ENCODE measurements at regions not wholly inside any gene's neighbourhood (a gene's known extent, or its start where the extent isn't known, plus 50 kb on each side); places are given as distances from the start of the nearest gene placed in this dataset.
A peak's percentile ranks its signal among the peaks of the same experiment; 100 is the strongest.

DNA sequence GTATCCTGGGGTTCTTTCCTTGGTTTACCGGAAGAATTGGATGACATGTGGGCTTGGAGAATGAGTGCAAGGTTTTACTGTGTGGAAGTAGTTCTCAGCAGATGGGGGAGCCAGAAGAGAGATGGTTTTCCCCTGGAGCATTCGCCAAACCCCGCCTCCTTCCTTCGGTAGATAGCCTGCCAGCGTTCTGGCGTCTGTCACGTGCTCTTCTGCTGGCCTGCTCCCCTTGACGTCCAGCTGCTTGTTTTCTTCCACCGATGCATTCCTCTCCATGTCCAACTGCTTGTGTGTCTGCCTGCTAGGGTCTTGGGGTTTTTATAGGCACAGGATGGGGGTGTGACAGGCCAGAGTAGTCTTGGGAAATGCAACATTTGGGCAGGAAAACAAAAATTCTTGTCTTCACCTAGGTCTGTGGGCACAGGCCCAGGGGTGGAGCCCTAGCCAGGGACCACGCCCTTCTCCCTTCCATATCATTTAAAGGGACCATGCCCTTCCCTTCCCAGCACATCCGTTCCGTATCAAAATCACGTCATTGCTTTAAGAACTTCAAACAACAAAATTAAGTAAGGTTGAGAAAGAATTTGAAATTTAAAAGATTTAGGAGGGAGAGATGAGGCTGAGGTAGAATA lies 538.7 kb upstream of the SMIM31 start:
- TF ChIP-seq, protein P1, sequence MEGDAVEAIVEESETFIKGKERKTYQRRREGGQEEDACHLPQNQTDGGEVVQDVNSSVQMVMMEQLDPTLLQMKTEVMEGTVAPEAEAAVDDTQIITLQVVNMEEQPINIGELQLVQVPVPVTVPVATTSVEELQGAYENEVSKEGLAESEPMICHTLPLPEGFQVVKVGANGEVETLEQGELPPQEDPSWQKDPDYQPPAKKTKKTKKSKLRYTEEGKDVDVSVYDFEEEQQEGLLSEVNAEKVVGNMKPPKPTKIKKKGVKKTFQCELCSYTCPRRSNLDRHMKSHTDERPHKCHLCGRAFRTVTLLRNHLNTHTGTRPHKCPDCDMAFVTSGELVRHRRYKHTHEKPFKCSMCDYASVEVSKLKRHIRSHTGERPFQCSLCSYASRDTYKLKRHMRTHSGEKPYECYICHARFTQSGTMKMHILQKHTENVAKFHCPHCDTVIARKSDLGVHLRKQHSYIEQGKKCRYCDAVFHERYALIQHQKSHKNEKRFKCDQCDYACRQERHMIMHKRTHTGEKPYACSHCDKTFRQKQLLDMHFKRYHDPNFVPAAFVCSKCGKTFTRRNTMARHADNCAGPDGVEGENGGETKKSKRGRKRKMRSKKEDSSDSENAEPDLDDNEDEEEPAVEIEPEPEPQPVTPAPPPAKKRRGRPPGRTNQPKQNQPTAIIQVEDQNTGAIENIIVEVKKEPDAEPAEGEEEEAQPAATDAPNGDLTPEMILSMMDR (IDR thresholded peaks at IDR 0.05; ENCODE audit: low read depth, low read length), result no peak
- DNase-seq (ENCODE audit: low read depth, low spot score), result no peak

DNA sequence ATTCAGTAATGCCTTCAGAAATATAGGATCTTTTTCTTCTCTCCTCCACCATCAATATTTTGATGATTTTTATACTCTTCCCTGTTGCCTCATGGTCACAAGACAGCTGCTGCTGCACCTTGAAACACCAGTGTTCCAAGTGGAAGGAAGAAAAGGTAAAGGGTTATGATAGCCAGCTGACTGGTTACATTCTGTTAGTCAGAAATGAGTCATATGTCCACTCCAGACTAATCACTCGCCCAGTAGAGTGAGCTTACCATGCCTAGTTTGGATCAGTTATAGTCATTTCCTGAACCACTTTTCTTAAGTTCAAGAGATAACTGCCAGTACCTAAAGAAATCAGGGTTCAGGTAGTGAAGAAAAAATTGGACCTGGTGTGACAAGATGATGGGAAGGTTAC lies 532.3 kb upstream of the SMIM31 start:
- peak; percentile 28 for DNase-seq (ENCODE audit: low read depth, low spot score)
- in situ Hi-C loops (cut with HindIII; ENCODE audit: low sequenced_read_pairs), result no loop called here
- H3K4me3 ChIP-seq (ENCODE audit: low read depth, low read length), result no peak overlapping the region
- TF ChIP-seq, protein P1 (IDR thresholded peaks at IDR 0.05; ENCODE audit: low read depth, low read length), result no peak

More for the DNA sequence above, 538.7 kb upstream of the SMIM31 start:
- no peak overlapping the region for H3K4me3 ChIP-seq (ENCODE audit: low read depth, low read length)
- in situ Hi-C loops (cut with HindIII; ENCODE audit: low sequenced_read_pairs), result no loop called here

DNA sequence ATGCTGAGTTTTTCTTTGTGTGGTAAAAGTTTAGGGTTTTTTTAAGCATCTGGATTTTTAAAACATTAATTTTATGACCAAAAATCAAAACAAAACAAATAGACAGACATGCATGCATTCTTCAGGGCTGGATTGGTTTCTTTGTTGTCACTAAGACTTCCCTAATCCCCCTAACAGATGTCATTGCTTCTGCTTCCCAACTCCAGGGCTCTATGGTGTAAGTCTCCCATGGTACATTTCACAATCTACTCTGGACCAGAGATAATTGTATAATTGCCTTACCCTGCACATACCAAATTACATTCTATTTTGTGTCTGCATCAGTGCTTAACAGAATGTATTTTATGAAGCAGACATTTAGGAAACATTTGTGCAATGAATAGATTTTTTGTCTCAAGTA lies 529.1 kb upstream of the SMIM31 start:
- TF ChIP-seq, protein P1 (IDR thresholded peaks at IDR 0.05; ENCODE audit: low read depth, low read length), result no peak
- DNase-seq (ENCODE audit: low read depth, low spot score), result no peak
- H3K4me3 ChIP-seq (ENCODE audit: low read depth, low read length), result no peak overlapping the region
- in situ Hi-C loops (cut with HindIII; ENCODE audit: low sequenced_read_pairs), result no loop called here

DNA sequence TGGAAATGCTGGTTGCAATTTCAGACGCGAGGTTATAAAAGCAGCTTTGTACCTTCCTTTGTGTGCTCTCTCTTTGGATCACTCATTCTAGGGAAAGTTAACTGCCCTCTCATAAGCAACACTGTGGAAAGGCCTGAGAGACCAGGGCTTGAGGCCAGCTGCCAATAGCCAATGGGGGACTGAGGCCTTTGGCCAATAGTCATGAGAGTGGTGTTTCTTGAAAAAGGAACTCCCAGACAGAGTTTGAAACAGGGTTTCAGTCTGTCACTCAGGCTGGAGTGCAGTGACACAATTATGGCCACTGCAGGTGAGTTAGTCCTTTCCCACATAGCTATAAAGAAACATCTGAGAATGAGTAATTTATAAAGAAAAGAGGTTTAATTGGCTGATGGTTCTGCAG lies 524.7 kb upstream of the SMIM31 start:
- no peak for DNase-seq (ENCODE audit: low read depth, low spot score)
- no peak overlapping the region for H3K4me3 ChIP-seq (ENCODE audit: low read depth, low read length)
- TF ChIP-seq, protein P1 (IDR thresholded peaks at IDR 0.05; ENCODE audit: low read depth, low read length), result no peak
- in situ Hi-C loops (cut with HindIII; ENCODE audit: low sequenced_read_pairs), result no loop called here

DNA sequence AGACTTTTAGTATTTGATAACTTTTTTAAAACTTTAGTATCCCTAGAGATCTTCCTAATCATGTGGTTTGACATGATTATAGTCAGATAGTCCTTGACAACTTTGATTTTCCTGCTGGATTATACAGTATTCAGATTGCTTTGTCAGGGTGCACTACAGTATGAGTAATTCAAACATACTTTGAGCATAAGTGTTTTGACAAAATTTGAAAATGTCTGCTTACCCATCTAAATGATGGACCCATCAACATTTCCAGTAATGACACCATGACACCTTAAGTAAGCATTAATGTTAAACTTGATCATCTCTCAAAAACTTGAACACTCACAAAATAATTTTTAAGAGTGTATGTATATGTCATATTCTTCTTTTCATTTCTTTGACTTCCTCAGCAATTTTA lies 514.5 kb upstream of the SMIM31 start:
- no peak overlapping the region for H3K4me3 ChIP-seq (ENCODE audit: low read depth, low read length)
- in situ Hi-C loops (cut with HindIII; ENCODE audit: low sequenced_read_pairs), result no loop called here
- TF ChIP-seq, protein P1 (IDR thresholded peaks at IDR 0.05; ENCODE audit: low read depth, low read length), result no peak
- no peak for DNase-seq (ENCODE audit: low read depth, low spot score)

DNA sequence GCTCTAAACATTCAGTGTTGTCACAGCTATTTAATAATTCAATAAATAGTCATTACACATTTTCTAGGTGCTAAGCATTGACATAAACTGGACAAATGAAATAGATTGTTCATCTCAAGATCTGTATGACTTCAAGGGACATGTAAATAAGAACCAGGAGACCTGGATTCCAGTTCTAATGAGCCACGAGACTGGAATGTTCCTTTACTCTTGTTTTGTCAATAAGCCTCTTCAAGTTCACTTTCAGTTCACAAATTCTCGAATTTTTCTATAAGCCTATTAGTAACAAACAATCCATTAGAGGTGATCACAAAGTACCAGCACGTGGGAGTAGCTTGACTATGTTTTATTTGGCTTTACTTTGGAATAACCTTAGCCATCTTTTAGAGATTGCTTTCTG lies 514.0 kb upstream of the SMIM31 start:
- DNase-seq (ENCODE audit: low read depth, low spot score), result peak; percentile 19
- TF ChIP-seq, protein P1 (IDR thresholded peaks at IDR 0.05; ENCODE audit: low read depth, low read length), result no peak
- in situ Hi-C loops (cut with HindIII; ENCODE audit: low sequenced_read_pairs), result no loop called here
- no peak overlapping the region for H3K4me3 ChIP-seq (ENCODE audit: low read depth, low read length)
